ENCODE measurements at regions not wholly inside any gene's neighbourhood (a gene's known extent, or its start where the extent isn't known, plus 50 kb on each side); places are given as distances from the start of the nearest gene placed in this dataset.

DNA sequence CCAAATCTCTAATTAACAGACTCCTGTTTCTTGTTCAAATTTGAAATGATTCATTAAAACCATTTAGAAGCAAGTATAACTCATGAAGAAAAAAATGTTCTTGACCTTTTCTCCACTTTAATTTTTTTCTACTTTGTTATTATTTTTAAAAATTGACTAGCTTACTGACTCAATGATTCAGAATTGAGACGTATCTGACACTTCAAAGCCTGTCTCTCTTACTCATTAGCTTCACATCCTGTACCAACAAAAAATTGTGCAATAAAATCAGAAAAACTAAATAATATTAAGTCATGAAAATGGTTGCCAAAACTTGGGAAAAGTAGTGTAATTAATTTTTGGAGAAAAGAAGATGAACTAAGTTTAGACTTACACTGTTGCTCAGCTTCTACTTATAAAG lies 331.2 kb downstream of the SLC16A7 start:
- TF ChIP-seq, protein P1, sequence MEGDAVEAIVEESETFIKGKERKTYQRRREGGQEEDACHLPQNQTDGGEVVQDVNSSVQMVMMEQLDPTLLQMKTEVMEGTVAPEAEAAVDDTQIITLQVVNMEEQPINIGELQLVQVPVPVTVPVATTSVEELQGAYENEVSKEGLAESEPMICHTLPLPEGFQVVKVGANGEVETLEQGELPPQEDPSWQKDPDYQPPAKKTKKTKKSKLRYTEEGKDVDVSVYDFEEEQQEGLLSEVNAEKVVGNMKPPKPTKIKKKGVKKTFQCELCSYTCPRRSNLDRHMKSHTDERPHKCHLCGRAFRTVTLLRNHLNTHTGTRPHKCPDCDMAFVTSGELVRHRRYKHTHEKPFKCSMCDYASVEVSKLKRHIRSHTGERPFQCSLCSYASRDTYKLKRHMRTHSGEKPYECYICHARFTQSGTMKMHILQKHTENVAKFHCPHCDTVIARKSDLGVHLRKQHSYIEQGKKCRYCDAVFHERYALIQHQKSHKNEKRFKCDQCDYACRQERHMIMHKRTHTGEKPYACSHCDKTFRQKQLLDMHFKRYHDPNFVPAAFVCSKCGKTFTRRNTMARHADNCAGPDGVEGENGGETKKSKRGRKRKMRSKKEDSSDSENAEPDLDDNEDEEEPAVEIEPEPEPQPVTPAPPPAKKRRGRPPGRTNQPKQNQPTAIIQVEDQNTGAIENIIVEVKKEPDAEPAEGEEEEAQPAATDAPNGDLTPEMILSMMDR (IDR thresholded peaks at IDR 0.05) = no peak
- no peak for TF ChIP-seq POLR2A (IDR thresholded peaks at IDR 0.05)

Data from adrenal gland (tissue), 5 donors.